ENCODE measurements at regions not wholly inside any gene's neighbourhood (a gene's known extent, or its start where the extent isn't known, plus 50 kb on each side); places are given as distances from the start of the nearest gene placed in this dataset.

- Histone ChIP-seq H3K4me1 (ENCODE audit: control insufficient read depth, insufficient read depth, low read length) (no peaks in the 10 kb centered on the region), H3K9ac (ENCODE audit: low read length in 2 of 2) (no peak overlapping the region)
Observed at GRCh38 chr7:124692425-124692824, 73.2 kb downstream of the GPR37 start.

GRCh38 chr7:124690840-124691239 lies 74.8 kb downstream of the GPR37 start:
- H3K9me3 ChIP-seq (ENCODE audit: control insufficient read depth in 2 of 2, low read length in 2 of 2), result no peaks in the 10 kb centered on the region
- H3K27me3 ChIP-seq (ENCODE audit: control insufficient read depth in 1 of 2, insufficient read depth in 2 of 2, low read length in 2 of 2), result no peaks in the 10 kb centered on the region
- no peak overlapping the region for H3K27ac ChIP-seq (ENCODE audit: low read length)
- no peaks in the 10 kb centered on the region for H3K36me3 ChIP-seq (ENCODE audit: control insufficient read depth in 2 of 2, insufficient read depth in 2 of 2, low read length in 2 of 2)
- H3K4me1 ChIP-seq (ENCODE audit: control insufficient read depth, insufficient read depth, low read length), result no peaks in the 10 kb centered on the region
- no peak overlapping the region for H3K4me3 ChIP-seq (ENCODE audit: low read length in 2 of 2)
- H3K9ac ChIP-seq (ENCODE audit: low read length in 2 of 2), result no peak overlapping the region

More at GRCh38 chr7:124692425-124692824, 73.2 kb downstream of the GPR37 start:
- no peak overlapping the region for H3K4me3 ChIP-seq (ENCODE audit: low read length in 2 of 2)
- no peak overlapping the region for H3K27ac ChIP-seq (ENCODE audit: low read length)
- no peaks in the 10 kb centered on the region for H3K9me3 ChIP-seq (ENCODE audit: control insufficient read depth in 2 of 2, low read length in 2 of 2)
- H3K36me3 ChIP-seq (ENCODE audit: control insufficient read depth in 2 of 2, insufficient read depth in 2 of 2, low read length in 2 of 2), result no peaks in the 10 kb centered on the region
- no peaks in the 10 kb centered on the region for H3K27me3 ChIP-seq (ENCODE audit: control insufficient read depth in 1 of 2, insufficient read depth in 2 of 2, low read length in 2 of 2)

DNA sequence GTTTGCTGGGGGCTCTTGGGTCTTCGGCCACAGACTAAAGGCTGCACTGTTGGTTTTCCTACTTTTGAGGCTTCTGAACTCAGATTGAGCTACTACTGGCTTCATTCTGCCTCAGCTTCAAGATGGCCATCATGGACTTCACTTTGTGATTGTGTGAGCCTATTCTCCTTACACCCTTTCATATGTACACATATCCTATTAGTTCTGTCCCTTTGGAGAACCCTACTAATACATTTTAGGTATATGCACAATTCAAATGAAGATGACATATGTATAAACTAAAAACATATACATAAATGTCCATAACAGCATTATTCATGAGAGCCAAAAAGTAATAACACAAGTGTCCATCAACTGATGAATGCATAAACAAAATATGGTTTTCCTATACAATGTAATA lies 75.7 kb downstream of the GPR37 start:
- Histone ChIP-seq H3K9me3 (ENCODE audit: control insufficient read depth in 2 of 2, low read length in 2 of 2) (no peaks in the 10 kb centered on the region), H3K9ac (ENCODE audit: low read length in 2 of 2) (no peak overlapping the region), H3K27me3 (ENCODE audit: control insufficient read depth in 1 of 2, insufficient read depth in 2 of 2, low read length in 2 of 2) (no peaks in the 10 kb centered on the region), H3K4me3 (ENCODE audit: low read length in 2 of 2) (no peak overlapping the region), H3K27ac (ENCODE audit: low read length) (no peak overlapping the region), H3K4me1 (ENCODE audit: control insufficient read depth, insufficient read depth, low read length) (no peaks in the 10 kb centered on the region), H3K36me3 (ENCODE audit: control insufficient read depth in 2 of 2, insufficient read depth in 2 of 2, low read length in 2 of 2) (no peaks in the 10 kb centered on the region)

GRCh38 chr7:124689523-124689922 lies 76.1 kb downstream of the GPR37 start:
- Histone ChIP-seq H3K36me3 (ENCODE audit: control insufficient read depth in 2 of 2, insufficient read depth in 2 of 2, low read length in 2 of 2) (no peaks in the 10 kb centered on the region), H3K27me3 (ENCODE audit: control insufficient read depth in 1 of 2, insufficient read depth in 2 of 2, low read length in 2 of 2) (no peaks in the 10 kb centered on the region), H3K27ac (ENCODE audit: low read length) (no peak overlapping the region), H3K9me3 (ENCODE audit: control insufficient read depth in 2 of 2, low read length in 2 of 2) (no peaks in the 10 kb centered on the region), H3K4me3 (ENCODE audit: low read length in 2 of 2) (no peak overlapping the region), H3K4me1 (ENCODE audit: control insufficient read depth, insufficient read depth, low read length) (no peaks in the 10 kb centered on the region), H3K9ac (ENCODE audit: low read length in 2 of 2) (no peak overlapping the region)

- H3K4me1 ChIP-seq (ENCODE audit: control insufficient read depth, insufficient read depth, low read length), result no peaks in the 10 kb centered on the region
- no peak overlapping the region for H3K9ac ChIP-seq (ENCODE audit: low read length in 2 of 2)
Observed at GRCh38 chr7:124688991-124689390, 76.6 kb downstream of the GPR37 start.

GRCh38 chr7:124686543-124687171 lies 78.9 kb downstream of the GPR37 start:
- no peak overlapping the region for H3K4me3 ChIP-seq (ENCODE audit: low read length in 2 of 2)
- H3K9ac ChIP-seq (ENCODE audit: low read length in 2 of 2), result no peak overlapping the region
- H3K36me3 ChIP-seq (ENCODE audit: control insufficient read depth in 2 of 2, insufficient read depth in 2 of 2, low read length in 2 of 2), result no peaks in the 10 kb centered on the region
- H3K4me1 ChIP-seq (ENCODE audit: control insufficient read depth, insufficient read depth, low read length), result no peaks in the 10 kb centered on the region
- H3K27me3 ChIP-seq (ENCODE audit: control insufficient read depth in 1 of 2, insufficient read depth in 2 of 2, low read length in 2 of 2), result no peaks in the 10 kb centered on the region
- H3K27ac ChIP-seq (ENCODE audit: low read length), result no peak overlapping the region
- no peaks in the 10 kb centered on the region for H3K9me3 ChIP-seq (ENCODE audit: control insufficient read depth in 2 of 2, low read length in 2 of 2)

More at GRCh38 chr7:124688991-124689390, 76.6 kb downstream of the GPR37 start:
- H3K9me3 ChIP-seq (ENCODE audit: control insufficient read depth in 2 of 2, low read length in 2 of 2), result no peaks in the 10 kb centered on the region
- H3K27ac ChIP-seq (ENCODE audit: low read length), result no peak overlapping the region
- H3K27me3 ChIP-seq (ENCODE audit: control insufficient read depth in 1 of 2, insufficient read depth in 2 of 2, low read length in 2 of 2), result no peaks in the 10 kb centered on the region
- no peak overlapping the region for H3K4me3 ChIP-seq (ENCODE audit: low read length in 2 of 2)
- H3K36me3 ChIP-seq (ENCODE audit: control insufficient read depth in 2 of 2, insufficient read depth in 2 of 2, low read length in 2 of 2), result no peaks in the 10 kb centered on the region

- Histone ChIP-seq H3K4me3 (ENCODE audit: low read length in 2 of 2) (no peak overlapping the region), H3K4me1 (ENCODE audit: control insufficient read depth, insufficient read depth, low read length) (no peaks in the 10 kb centered on the region), H3K9me3 (ENCODE audit: control insufficient read depth in 2 of 2, low read length in 2 of 2) (no peaks in the 10 kb centered on the region), H3K27ac (ENCODE audit: low read length) (no peak overlapping the region), H3K36me3 (ENCODE audit: control insufficient read depth in 2 of 2, insufficient read depth in 2 of 2, low read length in 2 of 2) (no peaks in the 10 kb centered on the region), H3K9ac (ENCODE audit: low read length in 2 of 2) (no peak overlapping the region), H3K27me3 (ENCODE audit: control insufficient read depth in 1 of 2, insufficient read depth in 2 of 2, low read length in 2 of 2) (no peaks in the 10 kb centered on the region)
Observed at GRCh38 chr7:124681946-124682345, 83.6 kb downstream of the GPR37 start.

- no peaks in the 10 kb centered on the region for H3K4me1 ChIP-seq (ENCODE audit: control insufficient read depth, insufficient read depth, low read length)
- no peaks in the 10 kb centered on the region for H3K9me3 ChIP-seq (ENCODE audit: control insufficient read depth in 2 of 2, low read length in 2 of 2)
- H3K36me3 ChIP-seq (ENCODE audit: control insufficient read depth in 2 of 2, insufficient read depth in 2 of 2, low read length in 2 of 2), result no peaks in the 10 kb centered on the region
- no peaks in the 10 kb centered on the region for H3K27me3 ChIP-seq (ENCODE audit: control insufficient read depth in 1 of 2, insufficient read depth in 2 of 2, low read length in 2 of 2)
- no peak overlapping the region for H3K27ac ChIP-seq (ENCODE audit: low read length)
- H3K4me3 ChIP-seq (ENCODE audit: low read length in 2 of 2), result no peak overlapping the region
- H3K9ac ChIP-seq (ENCODE audit: low read length in 2 of 2), result no peak overlapping the region
Observed at GRCh38 chr7:124680304-124680703, 85.3 kb downstream of the GPR37 start.

GRCh38 chr7:124679586-124680225 lies 85.9 kb downstream of the GPR37 start:
- Histone ChIP-seq H3K36me3 (ENCODE audit: control insufficient read depth in 2 of 2, insufficient read depth in 2 of 2, low read length in 2 of 2) (no peaks in the 10 kb centered on the region), H3K27ac (ENCODE audit: low read length) (no peak overlapping the region), H3K9me3 (ENCODE audit: control insufficient read depth in 2 of 2, low read length in 2 of 2) (no peaks in the 10 kb centered on the region), H3K4me1 (ENCODE audit: control insufficient read depth, insufficient read depth, low read length) (no peaks in the 10 kb centered on the region), H3K4me3 (ENCODE audit: low read length in 2 of 2) (no peak overlapping the region), H3K27me3 (ENCODE audit: control insufficient read depth in 1 of 2, insufficient read depth in 2 of 2, low read length in 2 of 2) (no peaks in the 10 kb centered on the region), H3K9ac (ENCODE audit: low read length in 2 of 2) (no peak overlapping the region)

DNA sequence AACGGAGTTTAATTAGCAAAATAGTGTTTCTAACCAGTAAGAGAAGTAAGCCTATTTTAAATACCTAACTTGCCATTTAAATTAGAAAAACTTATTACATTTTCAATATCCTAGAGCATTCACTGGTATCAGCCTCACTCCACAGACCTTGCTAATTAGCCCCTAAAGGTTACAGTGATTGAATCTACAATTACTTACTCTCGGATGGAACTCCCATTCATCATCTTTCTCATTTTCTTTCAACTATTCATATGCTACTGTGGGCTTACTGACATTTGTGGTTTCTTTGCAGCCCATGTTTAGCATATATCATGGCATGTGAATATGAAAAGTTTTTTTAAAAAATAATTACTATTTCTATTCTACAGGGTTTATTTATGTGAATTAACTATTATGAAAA lies 86.4 kb downstream of the GPR37 start:
- no peaks in the 10 kb centered on the region for H3K4me1 ChIP-seq (ENCODE audit: control insufficient read depth, insufficient read depth, low read length)
- H3K4me3 ChIP-seq (ENCODE audit: low read length in 2 of 2), result no peak overlapping the region
- H3K36me3 ChIP-seq (ENCODE audit: control insufficient read depth in 2 of 2, insufficient read depth in 2 of 2, low read length in 2 of 2), result no peaks in the 10 kb centered on the region
- H3K27me3 ChIP-seq (ENCODE audit: control insufficient read depth in 1 of 2, insufficient read depth in 2 of 2, low read length in 2 of 2), result no peaks in the 10 kb centered on the region
- no peak overlapping the region for H3K9ac ChIP-seq (ENCODE audit: low read length in 2 of 2)
- no peak overlapping the region for H3K27ac ChIP-seq (ENCODE audit: low read length)
- H3K9me3 ChIP-seq (ENCODE audit: control insufficient read depth in 2 of 2, low read length in 2 of 2), result no peaks in the 10 kb centered on the region

DNA sequence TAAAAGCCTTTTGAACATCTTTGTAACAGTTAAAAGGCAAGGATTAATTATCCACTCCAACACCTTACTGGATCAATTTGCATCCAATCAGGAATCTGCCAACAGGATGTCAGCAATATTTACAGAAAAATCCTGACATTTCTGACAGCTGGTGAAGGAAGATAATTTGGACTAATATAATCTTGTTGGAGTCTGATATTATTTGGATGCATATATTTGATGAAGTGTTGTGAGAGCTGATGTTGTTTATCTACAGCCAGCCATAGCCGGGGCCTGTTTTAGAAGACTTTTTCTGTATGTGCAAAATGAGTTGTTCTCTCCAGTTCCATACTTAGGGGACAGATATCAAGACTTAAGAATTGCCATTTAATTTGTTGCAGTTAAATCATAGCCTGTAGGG lies 91.1 kb downstream of the GPR37 start:
- H3K9me3 ChIP-seq (ENCODE audit: control insufficient read depth in 2 of 2, low read length in 2 of 2), result no peaks in the 10 kb centered on the region
- H3K27ac ChIP-seq (ENCODE audit: low read length), result no peak overlapping the region
- H3K9ac ChIP-seq (ENCODE audit: low read length in 2 of 2), result no peak overlapping the region
- H3K4me3 ChIP-seq (ENCODE audit: low read length in 2 of 2), result no peak overlapping the region
- H3K4me1 ChIP-seq (ENCODE audit: control insufficient read depth, insufficient read depth, low read length), result no peaks in the 10 kb centered on the region
- no peaks in the 10 kb centered on the region for H3K27me3 ChIP-seq (ENCODE audit: control insufficient read depth in 1 of 2, insufficient read depth in 2 of 2, low read length in 2 of 2)
- H3K36me3 ChIP-seq (ENCODE audit: control insufficient read depth in 2 of 2, insufficient read depth in 2 of 2, low read length in 2 of 2), result no peaks in the 10 kb centered on the region

All from stomach smooth muscle (tissue), 2 donors.